Gastroesophageal sphincter (tissue), 2 donors: ENCODE measurements at regions not wholly inside any gene's neighbourhood (a gene's known extent, or its start where the extent isn't known, plus 50 kb on each side); places are given as distances from the start of the nearest gene placed in this dataset.

Experiments used
- EP300 ChIP-seq: sonication (generic); formaldehyde crosslinking; IDR thresholded peaks from one replicate; pipeline ENCODE4 v1.6.1; 2017; ENCODE audit warnings: antibody characterized with exemption, mild to moderate bottlenecking
- POLR2A ChIP-seq, 2 donors: fragments of 450-650 bp; IDR thresholded peaks; one replicate each; pipeline ENCODE4 v1.6.1; 2017; ENCODE audit warnings: antibody characterized with exemption in 2 of 2, mild to moderate bottlenecking in 2 of 2, moderate library complexity in 1 of 2

DNA sequence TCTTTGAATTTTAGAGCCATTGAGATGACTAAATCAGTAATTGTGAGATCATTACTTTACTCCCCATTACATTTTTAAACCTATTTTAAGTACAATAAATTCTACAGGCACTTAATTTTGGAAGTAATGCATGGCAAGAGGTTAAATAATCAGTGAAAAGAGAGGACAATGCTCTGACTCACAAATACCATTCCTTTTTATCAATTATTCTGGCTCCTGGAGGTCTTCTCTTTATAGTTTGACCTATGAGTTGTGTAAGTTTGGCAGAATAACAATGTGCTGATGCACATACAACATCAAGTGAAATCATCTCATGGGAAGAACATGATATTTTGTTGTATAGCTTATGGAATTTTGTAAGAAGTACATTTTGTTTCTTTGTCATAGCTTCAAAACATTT, 166.7 kb downstream of the TMTC3 start:
- TF ChIP-seq EP300 (no peak), POLR2A (IDR thresholded peaks at IDR 0.05) (no peak)
